ENCODE measurements at regions not wholly inside any gene's neighbourhood (a gene's known extent, or its start where the extent isn't known, plus 50 kb on each side); places are given as distances from the start of the nearest gene placed in this dataset.

DNA sequence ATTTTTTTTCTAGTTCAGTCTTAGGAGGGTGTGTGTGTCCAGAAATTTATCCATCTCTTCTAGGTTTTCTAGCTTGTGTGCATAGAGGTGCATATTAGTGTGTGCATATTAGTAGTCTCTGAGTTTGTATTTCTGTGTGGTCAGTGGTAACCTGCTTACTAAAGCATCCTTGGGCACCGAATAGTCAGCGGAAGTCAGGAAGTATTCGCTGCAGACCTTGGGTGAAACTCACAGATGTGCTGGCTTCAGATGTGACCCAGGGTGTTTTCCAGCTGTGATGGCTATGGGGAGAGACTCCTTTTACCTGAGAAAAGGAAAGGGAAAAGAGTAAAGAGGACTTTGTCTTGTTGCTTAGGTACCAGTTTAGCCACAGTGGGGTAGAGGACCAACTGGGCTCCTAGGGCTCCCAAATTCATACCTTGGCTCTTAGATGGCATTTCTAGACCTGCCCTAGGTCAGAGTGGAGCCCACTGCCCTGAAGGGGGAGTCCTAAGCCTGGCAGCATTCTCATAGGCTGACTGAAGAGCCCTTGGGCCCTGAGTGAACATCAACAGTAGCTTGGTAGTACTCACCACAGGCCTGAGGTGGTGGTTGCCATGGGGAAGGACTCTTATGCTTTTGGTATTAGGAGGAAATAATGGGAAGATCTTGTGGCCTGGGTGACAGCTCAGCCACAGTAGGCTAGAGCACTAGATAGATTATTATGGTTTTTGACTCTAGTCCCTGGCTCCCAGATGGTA, 286.0 kb upstream of the ZPLD1 start:
- DNase-seq (ENCODE audit: low spot score): no peak

DNA sequence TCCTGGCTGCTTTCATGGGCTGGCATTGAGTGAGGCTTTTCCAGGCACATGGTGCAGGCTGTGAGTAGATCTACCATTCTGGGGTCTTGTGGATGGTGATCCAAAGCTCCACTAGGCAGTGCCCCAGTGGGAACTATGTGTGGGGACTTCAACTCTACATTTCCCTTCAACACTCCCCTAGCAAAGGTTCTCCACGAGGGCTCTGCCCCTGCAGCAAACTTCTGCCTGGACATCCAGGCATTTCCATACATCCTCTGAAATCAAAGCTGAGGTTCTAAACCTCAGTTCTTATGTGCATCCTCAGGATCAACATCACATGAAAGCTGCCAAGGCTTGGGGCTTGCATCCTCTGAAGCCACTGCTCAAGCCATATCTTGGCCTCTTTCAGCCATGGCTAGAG, 282.9 kb upstream of the ZPLD1 start:
- DNase-seq (ENCODE audit: low spot score): no peak

GRCh38 chr3:102156426-102156825, 278.4 kb upstream of the ZPLD1 start:
- DNase-seq (ENCODE audit: low spot score): peak; percentile 68

- no peak for DNase-seq (ENCODE audit: low spot score)
Observed at GRCh38 chr3:102158080-102158740, 276.6 kb upstream of the ZPLD1 start.

GRCh38 chr3:102159810-102160451, 274.9 kb upstream of the ZPLD1 start:
- DNase-seq (ENCODE audit: low spot score): no peak

- no peak for DNase-seq (ENCODE audit: low spot score)
Observed at GRCh38 chr3:102161384-102162006, 273.3 kb upstream of the ZPLD1 start.

DNA sequence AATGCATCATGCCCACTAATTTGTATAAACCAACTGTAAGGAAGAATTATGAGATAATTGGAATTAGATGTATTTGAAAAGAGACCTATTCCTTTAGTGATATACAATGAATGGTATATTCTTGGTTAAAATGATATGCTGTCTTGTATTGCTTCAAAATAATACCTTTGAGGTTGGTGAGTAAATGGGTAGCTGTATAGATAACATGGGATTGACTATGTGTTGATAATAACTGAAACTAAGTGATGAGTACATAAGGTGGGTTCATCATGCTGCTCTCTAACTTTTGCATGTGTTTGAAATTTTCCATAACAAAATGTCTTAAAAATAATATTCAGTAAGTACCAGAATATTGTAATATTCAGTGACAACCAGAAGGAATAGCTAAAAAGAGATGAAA, 272.6 kb upstream of the ZPLD1 start:
- DNase-seq (ENCODE audit: low spot score): no peak

- DNase-seq (ENCODE audit: low spot score): peak; percentile 98
Observed at GRCh38 chr3:102163039-102163817, 271.6 kb upstream of the ZPLD1 start.

DNA sequence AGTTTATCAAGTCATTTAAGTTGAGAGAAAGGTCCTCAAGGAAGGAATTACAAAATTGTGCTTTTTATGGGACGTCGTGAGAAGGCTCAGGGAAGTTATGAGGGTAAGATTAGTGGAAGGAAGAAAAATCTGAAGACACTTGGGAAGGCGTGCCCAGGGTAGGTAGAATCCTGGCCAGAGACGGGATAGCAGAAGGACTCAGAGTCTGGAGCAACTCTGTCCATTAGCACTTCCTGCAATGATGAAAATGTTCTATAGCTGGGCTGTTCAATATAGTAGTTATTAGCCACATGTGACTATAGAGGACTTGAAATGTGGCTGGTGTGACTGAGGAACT, 271.0 kb upstream of the ZPLD1 start:
- DNase-seq (ENCODE audit: low spot score): no peak

DNA sequence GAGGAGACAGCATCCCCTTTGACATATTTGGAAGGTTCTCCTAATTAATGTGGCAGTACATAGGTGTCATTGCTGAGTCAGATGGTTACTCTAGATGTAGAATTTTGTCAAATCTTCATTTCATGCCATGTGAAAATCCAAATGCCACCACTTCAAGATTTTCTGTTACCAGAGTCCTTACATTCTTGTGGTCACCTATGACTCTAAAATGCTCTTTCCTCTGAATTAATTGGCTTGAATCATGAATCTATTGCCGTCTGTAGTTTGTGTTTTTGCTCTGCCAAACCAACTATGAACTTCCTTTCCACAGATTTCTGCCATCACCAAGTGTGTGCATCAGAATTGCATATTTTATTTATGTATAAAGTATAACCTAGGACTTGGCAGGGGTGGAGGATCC, 269.4 kb upstream of the ZPLD1 start:
- no peak for DNase-seq (ENCODE audit: low spot score)

DNA sequence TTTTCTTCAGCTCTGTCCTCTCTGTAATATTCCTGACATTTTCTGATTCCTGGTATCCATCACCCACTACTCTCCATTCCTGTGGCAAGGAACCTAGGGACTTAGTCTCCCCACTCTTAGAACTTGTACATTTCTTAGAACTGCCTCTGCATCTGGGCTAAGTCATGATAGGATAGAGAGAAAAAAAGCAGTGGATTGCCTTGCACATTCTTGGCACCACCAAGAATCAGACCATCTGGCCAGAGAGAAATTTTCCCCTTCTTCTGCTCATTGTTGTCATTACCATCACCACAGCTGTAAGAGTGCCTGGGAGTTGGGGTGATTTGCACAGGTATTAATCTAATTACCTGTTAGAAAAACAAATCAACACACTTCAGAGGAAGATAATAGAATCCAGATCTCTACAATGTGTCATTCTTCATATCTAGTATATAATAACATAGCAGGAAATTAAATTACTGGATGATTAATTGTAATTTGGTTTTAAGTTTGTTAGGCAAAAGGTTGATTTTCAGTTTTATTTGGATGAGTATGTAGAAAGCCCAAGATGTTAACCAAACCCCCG, 264.8 kb upstream of the ZPLD1 start:
- DNase-seq (ENCODE audit: low spot score): no peak

GRCh38 chr3:102170545-102170944, 264.3 kb upstream of the ZPLD1 start:
- DNase-seq (ENCODE audit: low spot score): no peak

DNA sequence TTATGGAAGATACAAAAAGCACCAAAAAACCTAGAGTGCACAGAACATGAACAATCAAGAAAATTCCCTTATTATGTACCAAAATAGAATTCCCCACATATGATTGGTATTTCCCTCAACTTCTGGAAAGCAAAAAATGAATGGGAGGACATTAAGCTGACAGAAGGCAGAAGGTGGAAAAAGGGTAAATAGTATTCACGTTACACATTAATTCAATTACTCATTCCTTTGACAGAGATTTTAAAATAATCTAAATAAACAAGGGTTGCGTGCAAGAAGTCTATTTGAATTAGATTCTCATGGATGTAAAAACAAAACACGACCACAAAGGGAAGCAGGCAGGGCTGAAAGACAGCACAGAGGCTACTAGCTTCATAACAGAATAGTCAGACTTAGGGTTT, 260.5 kb upstream of the ZPLD1 start:
- DNase-seq (ENCODE audit: low spot score): no peak

DNA sequence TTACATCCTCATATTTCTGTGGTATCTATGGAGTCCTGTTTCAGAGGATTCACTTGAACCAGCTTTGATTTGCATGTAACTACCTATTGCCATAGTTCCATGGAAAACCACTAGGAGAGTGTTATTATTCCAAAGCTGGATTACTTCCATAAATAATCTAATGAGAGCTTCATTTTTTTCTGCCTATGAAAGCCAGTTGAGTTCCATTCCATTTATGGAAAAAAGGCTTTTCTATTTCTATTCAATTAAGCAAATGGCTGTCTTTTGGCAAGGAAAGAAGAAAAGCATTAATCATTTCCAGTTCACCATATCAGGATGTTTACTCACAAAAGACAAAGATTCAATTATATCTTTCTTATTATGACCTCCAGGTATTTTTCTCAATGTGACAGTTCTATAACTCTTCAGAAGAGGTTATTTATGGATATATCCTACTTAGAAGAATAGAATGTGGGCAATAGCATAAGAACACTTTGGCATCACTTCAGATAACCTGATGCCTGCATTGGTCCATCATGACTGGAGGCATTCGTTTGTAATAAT, 259.9 kb upstream of the ZPLD1 start:
- DNase-seq (ENCODE audit: low spot score): no peak

- DNase-seq (ENCODE audit: low spot score): no peak
Observed at GRCh38 chr3:102176333-102177050, 258.3 kb upstream of the ZPLD1 start.

- no peak for DNase-seq (ENCODE audit: low spot score)
Observed at GRCh38 chr3:102177075-102177755, 257.6 kb upstream of the ZPLD1 start.

GRCh38 chr3:102178817-102179216, 256.0 kb upstream of the ZPLD1 start:
- no peak for DNase-seq (ENCODE audit: low spot score)

- peak; percentile 73 for DNase-seq (ENCODE audit: low spot score)
Observed at GRCh38 chr3:102179326-102180177, 255.3 kb upstream of the ZPLD1 start.

Measured in HT-29 (cell line).